Kidney epithelial cell (primary cell): ENCODE measurements at regions not wholly inside any gene's neighbourhood (a gene's known extent, or its start where the extent isn't known, plus 50 kb on each side); places are given as distances from the start of the nearest gene placed in this dataset.

Experiments used
- DNase-seq: peaks from one replicate; pipeline ENCODE4 v3.0.0-alpha.2; 2010; ENCODE audit warnings: low read depth
- H3K27me3 ChIP-seq: 2 replicates; pipeline ENCODE4 v1.6.0; 2011; ENCODE audit warnings: low read length; ENCODE audit not compliant: control insufficient read depth, insufficient read depth
- H3K36me3 ChIP-seq: 2 replicates; pipeline ENCODE4 v1.5.1; 2011; ENCODE audit warnings: low read length; ENCODE audit not compliant: control insufficient read depth, insufficient read depth
- H3K4me3 ChIP-seq: 2 replicates; pipeline ENCODE4 v1.5.1; 2011; ENCODE audit warnings: low read depth, mild to moderate bottlenecking, control low read depth, low read length
- CTCF ChIP-seq: IDR thresholded peaks from 2 replicates; pipeline ENCODE4 v1.5.1; 2011; ENCODE audit warnings: mild to moderate bottlenecking, moderate library complexity, low read length, control low read depth, inconsistent platforms; ENCODE audit not compliant: insufficient read depth, poor library complexity, severe bottlenecking

GRCh38 chr3:177642042-177642803 lies 444.9 kb upstream of the TBL1XR1 start:
- TF ChIP-seq CTCF = no peak
- Histone ChIP-seq H3K27me3 (no peaks in the 10 kb centered on the region), H3K36me3 (no peaks in the 10 kb centered on the region), H3K4me3 (no peak overlapping the region)
- DNase-seq = no peak

- DNase-seq = no peak
- TF ChIP-seq CTCF = no peak
- H3K4me3 ChIP-seq = no peak overlapping the region
- no peaks in the 10 kb centered on the region for H3K27me3 ChIP-seq
- no peaks in the 10 kb centered on the region for H3K36me3 ChIP-seq
These were observed 445.5 kb upstream of the TBL1XR1 start for GRCh38 chr3:177642804-177643125.

GRCh38 chr3:177646749-177647148 lies 449.5 kb upstream of the TBL1XR1 start:
- Histone ChIP-seq H3K27me3 (no peaks in the 10 kb centered on the region), H3K36me3 (no peaks in the 10 kb centered on the region), H3K4me3 (no peak overlapping the region)
- TF ChIP-seq CTCF = no peak
- no peak for DNase-seq

- no peaks in the 10 kb centered on the region for H3K36me3 ChIP-seq
- no peak for TF ChIP-seq CTCF
- no peak overlapping the region for H3K4me3 ChIP-seq
- H3K27me3 ChIP-seq = no peaks in the 10 kb centered on the region
- no peak for DNase-seq
These were observed 450.1 kb upstream of the TBL1XR1 start for GRCh38 chr3:177647341-177647740.

- no peaks in the 10 kb centered on the region for H3K36me3 ChIP-seq
- no peak for DNase-seq
- H3K27me3 ChIP-seq = no peaks in the 10 kb centered on the region
- TF ChIP-seq CTCF = no peak
- H3K4me3 ChIP-seq = no peak overlapping the region
These were observed 450.6 kb upstream of the TBL1XR1 start for GRCh38 chr3:177647876-177648275.

GRCh38 chr3:177652556-177653291 lies 455.4 kb upstream of the TBL1XR1 start:
- no peaks in the 10 kb centered on the region for H3K36me3 ChIP-seq
- no peak for TF ChIP-seq CTCF
- no peak for DNase-seq
- no peak overlapping the region for H3K4me3 ChIP-seq
- no peaks in the 10 kb centered on the region for H3K27me3 ChIP-seq
